DOHH2 (cell line): ENCODE measurements at regions not wholly inside any gene's neighbourhood (a gene's known extent, or its start where the extent isn't known, plus 50 kb on each side); places are given as distances from the start of the nearest gene placed in this dataset.

Source experiments
- CTCF ChIP-seq: fragments of 200-600 bp; sonication (generic); IDR thresholded peaks from one replicate; pipeline ENCODE4 v1.5.1; 2014; ENCODE audit warnings: antibody characterized with exemption, mild to moderate bottlenecking, low read depth, low read length; ENCODE audit not compliant: poor library complexity, severe bottlenecking
- EZH2phosphoT487 ChIP-seq: fragments of 200-600 bp; sonication (generic); IDR thresholded peaks from 2 replicates; pipeline ENCODE4 v1.6.1; 2017; ENCODE audit warnings: borderline replicate concordance, mild to moderate bottlenecking, antibody characterized with exemption, low read length, moderate library complexity, mixed read lengths

- no peak for TF ChIP-seq CTCF
- no peak for TF ChIP-seq EZH2phosphoT487
Measured at GRCh38 chr1:21378705-21379494, 61.0 kb upstream of the NBPF3 start.
